GM12872 (cell line): ENCODE measurements at regions not wholly inside any gene's neighbourhood (a gene's known extent, or its start where the extent isn't known, plus 50 kb on each side); places are given as distances from the start of the nearest gene placed in this dataset.

Source experiments
- CTCF ChIP-seq: IDR thresholded peaks from 3 replicates; pipeline ENCODE4 v1.5.1; 2011; ENCODE audit warnings: low read depth, mild to moderate bottlenecking, low read length, moderate library complexity; ENCODE audit not compliant: insufficient read depth

GRCh38 chr2:71864085-71864484, 283.6 kb downstream of the CYP26B1 start:
- no peak for TF ChIP-seq CTCF

- no peak for TF ChIP-seq CTCF
These were observed 284.3 kb downstream of the CYP26B1 start for GRCh38 chr2:71863396-71863795.

GRCh38 chr2:71862921-71863320, 284.7 kb downstream of the CYP26B1 start:
- no peak for TF ChIP-seq CTCF

GRCh38 chr2:71861186-71862160, 286.2 kb downstream of the CYP26B1 start:
- TF ChIP-seq CTCF, result no peak

- no peak for TF ChIP-seq CTCF
These were observed 287.2 kb downstream of the CYP26B1 start for GRCh38 chr2:71860381-71860926.

- TF ChIP-seq CTCF, result no peak
These were observed 288.3 kb downstream of the CYP26B1 start for GRCh38 chr2:71859211-71859847.

GRCh38 chr2:71858071-71858470, 289.6 kb downstream of the CYP26B1 start:
- no peak for TF ChIP-seq CTCF
